H9 (cell line): ENCODE measurements at regions not wholly inside any gene's neighbourhood (a gene's known extent, or its start where the extent isn't known, plus 50 kb on each side); places are given as distances from the start of the nearest gene placed in this dataset.

Experiments
- DNase-seq: peaks from one replicate; pipeline ENCODE4 v3.0.0-alpha.2; 2017
- H2AFZ ChIP-seq: one replicate; pipeline ENCODE4 v1.6.1; 2013; ENCODE audit warnings: mild to moderate bottlenecking, low read length, control low read depth, moderate library complexity
- H2AK5ac ChIP-seq: 2 replicates; pipeline ENCODE4 v1.6.1; 2013; ENCODE audit warnings: low read length, control low read depth, mixed read lengths; ENCODE audit not compliant: insufficient read length
- H2BK120ac ChIP-seq: one replicate; pipeline ENCODE4 v1.6.1; 2013; ENCODE audit warnings: low read depth, mild to moderate bottlenecking, low read length, control low read depth, inconsistent platforms; ENCODE audit not compliant: poor library complexity, severe bottlenecking
- H2BK12ac ChIP-seq: 2 replicates; pipeline ENCODE4 v1.6.1; 2013; ENCODE audit warnings: low read length, control low read depth, mixed read lengths, low read depth; ENCODE audit not compliant: insufficient read length
- H2BK15ac ChIP-seq: 2 replicates; pipeline ENCODE4 v1.6.1; 2013; ENCODE audit warnings: low read depth, low read length, control low read depth
- H2BK20ac ChIP-seq: one replicate; pipeline ENCODE4 v1.6.1; 2013; ENCODE audit warnings: low read depth, mild to moderate bottlenecking, low read length, control low read depth, inconsistent platforms; ENCODE audit not compliant: poor library complexity, severe bottlenecking
- H2BK5ac ChIP-seq: 2 replicates; pipeline ENCODE4 v1.6.1; 2013; ENCODE audit warnings: low read length, control low read depth, mixed read lengths; ENCODE audit not compliant: insufficient read length
- H3K14ac ChIP-seq: 2 replicates; pipeline ENCODE4 v1.6.1; 2013; ENCODE audit warnings: low read length, control low read depth; ENCODE audit not compliant: insufficient read depth
- H3K18ac ChIP-seq: 2 replicates; pipeline ENCODE4 v1.6.1; 2013; ENCODE audit warnings: low read depth, mild to moderate bottlenecking, mixed read lengths, low read length, control low read depth; ENCODE audit not compliant: insufficient read length
- H3K23ac ChIP-seq: 2 replicates; pipeline ENCODE4 v1.6.1; 2013; ENCODE audit warnings: low read length, control low read depth, mixed read lengths, low read depth; ENCODE audit not compliant: insufficient read length
- H3K23me2 ChIP-seq: 2 replicates; pipeline ENCODE4 v1.6.1; 2013; ENCODE audit warnings: low read depth, mild to moderate bottlenecking, mixed read lengths, low read length, control low read depth; ENCODE audit not compliant: insufficient read length, poor library complexity, severe bottlenecking
- H3K27ac ChIP-seq: 2 replicates; pipeline ENCODE4 v1.5.1; 2013; ENCODE audit warnings: low read length, control low read depth, mixed read lengths, low read depth; ENCODE audit not compliant: insufficient read length
- H3K27me3 ChIP-seq: 2 replicates; pipeline ENCODE4 v1.6.1; 2013; ENCODE audit warnings: low read length, control low read depth, inconsistent platforms; ENCODE audit not compliant: insufficient read depth
- H3K4ac ChIP-seq: 2 replicates; pipeline ENCODE4 v1.6.1; 2013; ENCODE audit warnings: low read depth, mild to moderate bottlenecking, control low read depth, inconsistent platforms, low read length, moderate library complexity
- H3K4me1 ChIP-seq: 2 replicates; pipeline ENCODE4 v1.6.1; 2013; ENCODE audit warnings: low read length, control low read depth, inconsistent platforms; ENCODE audit not compliant: insufficient read depth
- H3K4me2 ChIP-seq: 2 replicates; pipeline ENCODE4 v1.6.1; 2013; ENCODE audit warnings: low read length, control low read depth, mixed read lengths; ENCODE audit not compliant: insufficient read length, insufficient read depth
- H3K56ac ChIP-seq: 2 replicates; pipeline ENCODE4 v1.6.1; 2013; ENCODE audit warnings: low read depth, mild to moderate bottlenecking, mixed read lengths, low read length, control low read depth; ENCODE audit not compliant: insufficient read length
- H3K79me1 ChIP-seq: 2 replicates; pipeline ENCODE4 v1.6.1; 2013; ENCODE audit warnings: low read depth, mild to moderate bottlenecking, moderate library complexity, low read length, control low read depth, inconsistent platforms; ENCODE audit not compliant: insufficient read depth, poor library complexity, severe bottlenecking
- H3K79me2 ChIP-seq: 2 replicates; pipeline ENCODE4 v1.6.1; 2013; ENCODE audit warnings: low read length, control low read depth, inconsistent platforms; ENCODE audit not compliant: insufficient read depth
- H3K9ac ChIP-seq: 2 replicates; pipeline ENCODE4 v1.6.1; 2013; ENCODE audit warnings: low read length, control low read depth, mixed read lengths; ENCODE audit not compliant: insufficient read length; ENCODE audit errors: extremely low read depth
- H3K9me3 ChIP-seq: one replicate; pipeline ENCODE4 v1.6.1; 2013; ENCODE audit warnings: low read depth, low read length, inconsistent platforms; ENCODE audit not compliant: control insufficient read depth
- H3T11ph ChIP-seq: one replicate; pipeline ENCODE4 v1.6.1; 2013; ENCODE audit warnings: mild to moderate bottlenecking, low read length, control low read depth, inconsistent platforms
- H4K20me1 ChIP-seq: one replicate; pipeline ENCODE4 v1.6.1; 2013; ENCODE audit not compliant: control insufficient read depth, insufficient read length, insufficient read depth
- H4K5ac ChIP-seq: 2 replicates; pipeline ENCODE4 v1.6.1; 2013; ENCODE audit warnings: low read depth, mild to moderate bottlenecking, mixed read lengths, low read length, control low read depth; ENCODE audit not compliant: insufficient read length
- H4K8ac ChIP-seq: replicated peaks from 2 replicates; pipeline ENCODE4 v1.6.1; 2013; ENCODE audit warnings: low read length, control low read depth, mixed read lengths, low read depth; ENCODE audit not compliant: insufficient read length
- H4K91ac ChIP-seq: 2 replicates; pipeline ENCODE4 v1.6.1; 2013; ENCODE audit warnings: low read depth, mild to moderate bottlenecking, moderate library complexity, mixed read lengths, low read length, control low read depth; ENCODE audit not compliant: insufficient read length
- H3K27ac Mint-ChIP-seq, 3 experiments: 2 replicates in 2 of 3; 3 replicates in 1 of 3; pipeline ENCODE4 v1.8.0; 2020 to 2021; ENCODE audit warnings: mixed read lengths in 3 of 3, mild to moderate bottlenecking in 1 of 3, moderate library complexity in 1 of 3
- H3K27me3 Mint-ChIP-seq: 2 replicates; pipeline ENCODE4 v1.8.0; 2021; ENCODE audit warnings: low read depth, mild to moderate bottlenecking, moderate library complexity, mixed read lengths
- H3K36me3 Mint-ChIP-seq, 3 experiments: 2 replicates in 2 of 3; 3 replicates in 1 of 3; pipeline ENCODE4 v1.8.0; 2020 to 2021; ENCODE audit warnings: low read depth in 3 of 3, mixed read lengths in 3 of 3; ENCODE audit not compliant: insufficient read depth in 1 of 3
- H3K4me1 Mint-ChIP-seq, 2 experiments: 2 replicates each; pipeline ENCODE4 v1.8.0; 2020; ENCODE audit warnings: mixed read lengths in 2 of 2
- H3K4me3 Mint-ChIP-seq, 2 experiments: 2 replicates in 1 of 2; 3 replicates in 1 of 2; pipeline ENCODE4 v1.8.0; 2020 to 2021; ENCODE audit warnings: mild to moderate bottlenecking in 2 of 2, mixed read lengths in 2 of 2, moderate library complexity in 1 of 2
- H3K9me3 Mint-ChIP-seq, 2 experiments: 2 replicates in 1 of 2; 3 replicates in 1 of 2; pipeline ENCODE4 v1.8.0; 2020; ENCODE audit warnings: mild to moderate bottlenecking in 2 of 2, mixed read lengths in 2 of 2, moderate library complexity in 1 of 2
- WGBS: extraction: QIAGEN DNeasy Blood & Tissue Kit; methylation state at CpG from one replicate; pipeline ENCODE4 v1.1.7; 2013; ENCODE audit warnings: missing lambda C conversion rate, low lambda C conversion rate, mixed read lengths; ENCODE audit not compliant: insufficient read length; ENCODE audit errors: extremely low coverage; 5-methylcytosine and 5-hydroxymethylcytosine counted together
- TF ChIP-seq, protein P1 (sequence below): fragments of 200-600 bp; sonication (generic); conservative IDR thresholded peaks from 3 replicates; pipeline ENCODE4 v1.8.0; 2021; ENCODE audit warnings: antibody characterized with exemption, mild to moderate bottlenecking

DNA sequence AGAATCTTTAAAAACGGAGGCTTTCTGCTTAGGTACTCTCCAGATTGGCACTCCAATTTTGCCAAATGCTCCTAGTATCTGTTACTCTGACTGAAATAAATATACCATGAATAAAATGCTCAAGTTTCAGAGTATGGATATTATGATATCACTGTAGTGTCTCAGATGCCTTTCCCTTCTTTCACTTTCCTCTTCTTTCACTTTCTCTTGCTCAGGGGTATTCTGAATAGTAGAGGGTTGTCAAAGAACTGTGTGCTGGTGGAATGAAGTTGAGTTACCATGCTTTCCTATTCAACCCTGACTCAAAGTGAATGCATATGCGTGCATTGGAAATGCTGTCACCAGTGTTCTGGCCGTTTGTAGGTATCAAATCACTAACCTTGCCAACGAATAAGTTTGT, 1015.2 kb upstream of the FANCL start:
- H2BK5ac ChIP-seq, result no peak overlapping the region
- H3K23ac ChIP-seq, result no peak overlapping the region
- H2BK15ac ChIP-seq, result no peak overlapping the region
- no peaks in the 10 kb centered on the region for H3K79me1 ChIP-seq
- no peaks in the 10 kb centered on the region for H3K9me3 Mint-ChIP-seq
- TF ChIP-seq, protein P1, sequence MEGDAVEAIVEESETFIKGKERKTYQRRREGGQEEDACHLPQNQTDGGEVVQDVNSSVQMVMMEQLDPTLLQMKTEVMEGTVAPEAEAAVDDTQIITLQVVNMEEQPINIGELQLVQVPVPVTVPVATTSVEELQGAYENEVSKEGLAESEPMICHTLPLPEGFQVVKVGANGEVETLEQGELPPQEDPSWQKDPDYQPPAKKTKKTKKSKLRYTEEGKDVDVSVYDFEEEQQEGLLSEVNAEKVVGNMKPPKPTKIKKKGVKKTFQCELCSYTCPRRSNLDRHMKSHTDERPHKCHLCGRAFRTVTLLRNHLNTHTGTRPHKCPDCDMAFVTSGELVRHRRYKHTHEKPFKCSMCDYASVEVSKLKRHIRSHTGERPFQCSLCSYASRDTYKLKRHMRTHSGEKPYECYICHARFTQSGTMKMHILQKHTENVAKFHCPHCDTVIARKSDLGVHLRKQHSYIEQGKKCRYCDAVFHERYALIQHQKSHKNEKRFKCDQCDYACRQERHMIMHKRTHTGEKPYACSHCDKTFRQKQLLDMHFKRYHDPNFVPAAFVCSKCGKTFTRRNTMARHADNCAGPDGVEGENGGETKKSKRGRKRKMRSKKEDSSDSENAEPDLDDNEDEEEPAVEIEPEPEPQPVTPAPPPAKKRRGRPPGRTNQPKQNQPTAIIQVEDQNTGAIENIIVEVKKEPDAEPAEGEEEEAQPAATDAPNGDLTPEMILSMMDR, result no peak
- no peak overlapping the region for H3K18ac ChIP-seq
- H3K4me3 Mint-ChIP-seq, result no peak overlapping the region
- H4K20me1 ChIP-seq, result no peaks in the 10 kb centered on the region
- H2AK5ac ChIP-seq, result no peak overlapping the region
- H2BK12ac ChIP-seq, result no peak overlapping the region
- H3T11ph ChIP-seq, result no peak overlapping the region
- H4K91ac ChIP-seq, result no peak overlapping the region
- WGBS, result no CpG with 5 or more reads among the region's 4 CpGs
- H3K9me3 ChIP-seq, result no peaks in the 10 kb centered on the region
- no peak overlapping the region for H2AFZ ChIP-seq
- no peak overlapping the region for H3K56ac ChIP-seq
- H3K4me2 ChIP-seq, result no peak overlapping the region
- H2BK120ac ChIP-seq, result no peak overlapping the region
- no peak overlapping the region for H2BK20ac ChIP-seq
- H3K36me3 Mint-ChIP-seq, result no peaks in the 10 kb centered on the region
- no peak overlapping the region for H3K4ac ChIP-seq
- DNase-seq, result no peak
- peaks cover 32 to 35% of the 10 kb centered on the region in 2 experiments for H3K4me1 Mint-ChIP-seq
- H3K27ac Mint-ChIP-seq, result no peak overlapping the region
- no peak overlapping the region for H3K27ac ChIP-seq
- no peak overlapping the region for H3K14ac ChIP-seq
- no peaks in the 10 kb centered on the region; the same call in 1 of the 2 replicates for H3K27me3 Mint-ChIP-seq
- no peaks in the 10 kb centered on the region for H3K27me3 ChIP-seq
- H3K79me2 ChIP-seq, result no peaks in the 10 kb centered on the region
- H4K5ac ChIP-seq, result no peak overlapping the region
- H3K23me2 ChIP-seq, result no peaks in the 10 kb centered on the region
- peaks cover 2% of the 10 kb centered on the region; the same call in 1 of the 2 replicates for H3K4me1 ChIP-seq
- H3K9ac ChIP-seq, result no peak overlapping the region
- H4K8ac ChIP-seq, result no peak overlapping the region
